HS-27A (cell line): ENCODE measurements at regions not wholly inside any gene's neighbourhood (a gene's known extent, or its start where the extent isn't known, plus 50 kb on each side); places are given as distances from the start of the nearest gene placed in this dataset.
A peak's percentile ranks its signal among the peaks of the same experiment; 100 is the strongest.

Experiments used
- DNase-seq: peaks from one replicate; pipeline ENCODE4 v3.0.0-alpha.2; 2012; ENCODE audit warnings: low read depth, missing footprints

- no peak for DNase-seq
These were observed 53.0 kb upstream of the DAZL start for GRCh38 chr3:16658004-16658924.

GRCh38 chr3:16658925-16659793, 53.9 kb upstream of the DAZL start:
- DNase-seq: no peak

GRCh38 chr3:16663854-16664712, 58.9 kb upstream of the DAZL start:
- DNase-seq: no peak

- DNase-seq: peak; percentile 19
These were observed 60.1 kb upstream of the DAZL start for GRCh38 chr3:16665282-16665741.

- DNase-seq: no peak
These were observed 61.0 kb upstream of the DAZL start for GRCh38 chr3:16666206-16666605.

- no peak for DNase-seq
These were observed 62.4 kb upstream of the DAZL start for GRCh38 chr3:16667633-16668032.

GRCh38 chr3:16668776-16669545, 63.7 kb upstream of the DAZL start:
- DNase-seq: no peak

GRCh38 chr3:16670191-16670590, 65.0 kb upstream of the DAZL start:
- DNase-seq: no peak

- no peak for DNase-seq
These were observed 66.5 kb upstream of the DAZL start for GRCh38 chr3:16671690-16672089.

- DNase-seq: no peak
These were observed 68.3 kb upstream of the DAZL start for GRCh38 chr3:16673530-16673929.

- no peak for DNase-seq
These were observed 70.6 kb upstream of the DAZL start for GRCh38 chr3:16675805-16676204.

- DNase-seq: no peak
These were observed 81.5 kb upstream of the DAZL start for GRCh38 chr3:16686679-16687078.

GRCh38 chr3:16687221-16687620, 82.0 kb upstream of the DAZL start:
- no peak for DNase-seq

GRCh38 chr3:16692486-16693344, 87.5 kb upstream of the DAZL start:
- no peak for DNase-seq

- no peak for DNase-seq
These were observed 88.6 kb upstream of the DAZL start for GRCh38 chr3:16693820-16694219.

- DNase-seq: no peak
These were observed 90.5 kb upstream of the DAZL start for GRCh38 chr3:16695710-16696109.

GRCh38 chr3:16697443-16698147, 92.4 kb upstream of the DAZL start:
- no peak for DNase-seq

- no peak for DNase-seq
These were observed 95.4 kb upstream of the DAZL start for GRCh38 chr3:16700651-16701050.

- no peak for DNase-seq
These were observed 99.7 kb upstream of the DAZL start for GRCh38 chr3:16704941-16705340.

GRCh38 chr3:16707260-16707659, 102.0 kb upstream of the DAZL start:
- no peak for DNase-seq
